ENCODE measurements at regions not wholly inside any gene's neighbourhood (a gene's known extent, or its start where the extent isn't known, plus 50 kb on each side); places are given as distances from the start of the nearest gene placed in this dataset.
A peak's percentile ranks its signal among the peaks of the same experiment; 100 is the strongest.

- Histone ChIP-seq H3K9me3 (no peaks in the 10 kb centered on the region), H3K36me3 (replicated peaks in 1 of 2; ENCODE audit: insufficient read depth in 1 of 2, low read depth in 2 of 2) (no peaks in the 10 kb centered on the region), H3K27ac (no peak overlapping the region), H3K4me3 (no peak overlapping the region), H3K4me1 (peaks cover 4% of the 10 kb centered on the region), H3K27me3 (no peaks in the 10 kb centered on the region)
- intact Hi-C loops (cut with DNase I) = no loop called here
- TF ChIP-seq POLR2A (IDR thresholded peaks at IDR 0.05) (no peak), CTCF (IDR thresholded peaks at IDR 0.05) (no peak)
- ATAC-seq = no peak
- no peak for DNase-seq
- 84 to 87% methylated on average over 17 of the region's 17 CpGs for WGBS, 2 donors
Observed at GRCh38 chr6:168903613-168904345, 349.9 kb downstream of the THBS2 start.

GRCh38 chr6:168902075-168902474, 351.6 kb downstream of the THBS2 start:
- ATAC-seq (no peak), DNase-seq (no peak)
- no peak overlapping the region for H3K27ac ChIP-seq
- no peaks in the 10 kb centered on the region for H3K36me3 ChIP-seq (replicated peaks in 1 of 2; ENCODE audit: insufficient read depth in 1 of 2, low read depth in 2 of 2)
- 51 to 60% methylated on average over 6 of the region's 6 CpGs for WGBS, 2 donors
- TF ChIP-seq CTCF (IDR thresholded peaks at IDR 0.05) (no peak), POLR2A (IDR thresholded peaks at IDR 0.05) (no peak)
- intact Hi-C loops (cut with DNase I) = no loop called here
- peaks cover 4% of the 10 kb centered on the region for H3K4me1 ChIP-seq
- H3K27me3 ChIP-seq = no peaks in the 10 kb centered on the region
- H3K9me3 ChIP-seq = no peaks in the 10 kb centered on the region
- no peak overlapping the region for H3K4me3 ChIP-seq

GRCh38 chr6:168901076-168901475, 352.6 kb downstream of the THBS2 start:
- H3K4me1 ChIP-seq = peaks cover 7% of the 10 kb centered on the region
- H3K27me3 ChIP-seq = no peaks in the 10 kb centered on the region
- ATAC-seq = no peak
- intact Hi-C loops (cut with DNase I) = no loop called here
- no peaks in the 10 kb centered on the region for H3K9me3 ChIP-seq
- H3K4me3 ChIP-seq = no peak overlapping the region
- no peak for DNase-seq
- no peaks in the 10 kb centered on the region for H3K36me3 ChIP-seq (replicated peaks in 1 of 2; ENCODE audit: insufficient read depth in 1 of 2, low read depth in 2 of 2)
- no peak for TF ChIP-seq POLR2A (IDR thresholded peaks at IDR 0.05)
- TF ChIP-seq CTCF (IDR thresholded peaks at IDR 0.05) = no peak
- 88 to 90% methylated on average over 19 of the region's 19 CpGs for WGBS, 2 donors
- no peak overlapping the region for H3K27ac ChIP-seq

- WGBS, 2 donors = 72 to 77% methylated on average over 9 of the region's 9 CpGs
- DNase-seq (no peak), ATAC-seq (no peak)
- TF ChIP-seq CTCF (IDR thresholded peaks at IDR 0.05) (no peak), POLR2A (IDR thresholded peaks at IDR 0.05) (no peak)
- H3K4me1 ChIP-seq = peaks cover 14% of the 10 kb centered on the region
- intact Hi-C loops (cut with DNase I) = no loop called here
- H3K27ac ChIP-seq = peak overlapping the region; percentile 21 to 76 (median 66)
- H3K27me3 ChIP-seq = no peaks in the 10 kb centered on the region
- H3K36me3 ChIP-seq (replicated peaks in 1 of 2; ENCODE audit: insufficient read depth in 1 of 2, low read depth in 2 of 2) = no peaks in the 10 kb centered on the region
- no peak overlapping the region for H3K4me3 ChIP-seq
- no peaks in the 10 kb centered on the region for H3K9me3 ChIP-seq
Observed at GRCh38 chr6:168896321-168896720, 357.3 kb downstream of the THBS2 start.

All from body of pancreas (tissue), 4 donors.